AG09319 (cell line): ENCODE measurements at regions not wholly inside any gene's neighbourhood (a gene's known extent, or its start where the extent isn't known, plus 50 kb on each side); places are given as distances from the start of the nearest gene placed in this dataset.

ENCODE experiments used
- DNase-seq: peaks from one replicate; pipeline ENCODE4 v3.0.0-alpha.2; 2010; ENCODE audit warnings: low read depth; ENCODE audit errors: extremely low read depth
- TF ChIP-seq, protein P1 (sequence below): IDR thresholded peaks from 2 replicates; pipeline ENCODE4 v1.5.1; 2011; ENCODE audit warnings: low read depth, mild to moderate bottlenecking, inconsistent platforms, low read length, moderate library complexity

GRCh38 chrX:99078301-99078700, 1331.8 kb downstream of the PCDH19 start:
- DNase-seq, result no peak

GRCh38 chrX:99077099-99077498, 1333.0 kb downstream of the PCDH19 start:
- no peak for DNase-seq
- TF ChIP-seq, protein P1, sequence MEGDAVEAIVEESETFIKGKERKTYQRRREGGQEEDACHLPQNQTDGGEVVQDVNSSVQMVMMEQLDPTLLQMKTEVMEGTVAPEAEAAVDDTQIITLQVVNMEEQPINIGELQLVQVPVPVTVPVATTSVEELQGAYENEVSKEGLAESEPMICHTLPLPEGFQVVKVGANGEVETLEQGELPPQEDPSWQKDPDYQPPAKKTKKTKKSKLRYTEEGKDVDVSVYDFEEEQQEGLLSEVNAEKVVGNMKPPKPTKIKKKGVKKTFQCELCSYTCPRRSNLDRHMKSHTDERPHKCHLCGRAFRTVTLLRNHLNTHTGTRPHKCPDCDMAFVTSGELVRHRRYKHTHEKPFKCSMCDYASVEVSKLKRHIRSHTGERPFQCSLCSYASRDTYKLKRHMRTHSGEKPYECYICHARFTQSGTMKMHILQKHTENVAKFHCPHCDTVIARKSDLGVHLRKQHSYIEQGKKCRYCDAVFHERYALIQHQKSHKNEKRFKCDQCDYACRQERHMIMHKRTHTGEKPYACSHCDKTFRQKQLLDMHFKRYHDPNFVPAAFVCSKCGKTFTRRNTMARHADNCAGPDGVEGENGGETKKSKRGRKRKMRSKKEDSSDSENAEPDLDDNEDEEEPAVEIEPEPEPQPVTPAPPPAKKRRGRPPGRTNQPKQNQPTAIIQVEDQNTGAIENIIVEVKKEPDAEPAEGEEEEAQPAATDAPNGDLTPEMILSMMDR, result no peak

More at GRCh38 chrX:99078301-99078700, 1331.8 kb downstream of the PCDH19 start:
- TF ChIP-seq, protein P1, result no peak

GRCh38 chrX:99073551-99073950, 1336.5 kb downstream of the PCDH19 start:
- DNase-seq, result no peak

GRCh38 chrX:99051639-99052038, 1358.4 kb downstream of the PCDH19 start:
- DNase-seq, result no peak
- TF ChIP-seq, protein P1, result no peak

More at GRCh38 chrX:99073551-99073950, 1336.5 kb downstream of the PCDH19 start:
- TF ChIP-seq, protein P1, result no peak

DNA sequence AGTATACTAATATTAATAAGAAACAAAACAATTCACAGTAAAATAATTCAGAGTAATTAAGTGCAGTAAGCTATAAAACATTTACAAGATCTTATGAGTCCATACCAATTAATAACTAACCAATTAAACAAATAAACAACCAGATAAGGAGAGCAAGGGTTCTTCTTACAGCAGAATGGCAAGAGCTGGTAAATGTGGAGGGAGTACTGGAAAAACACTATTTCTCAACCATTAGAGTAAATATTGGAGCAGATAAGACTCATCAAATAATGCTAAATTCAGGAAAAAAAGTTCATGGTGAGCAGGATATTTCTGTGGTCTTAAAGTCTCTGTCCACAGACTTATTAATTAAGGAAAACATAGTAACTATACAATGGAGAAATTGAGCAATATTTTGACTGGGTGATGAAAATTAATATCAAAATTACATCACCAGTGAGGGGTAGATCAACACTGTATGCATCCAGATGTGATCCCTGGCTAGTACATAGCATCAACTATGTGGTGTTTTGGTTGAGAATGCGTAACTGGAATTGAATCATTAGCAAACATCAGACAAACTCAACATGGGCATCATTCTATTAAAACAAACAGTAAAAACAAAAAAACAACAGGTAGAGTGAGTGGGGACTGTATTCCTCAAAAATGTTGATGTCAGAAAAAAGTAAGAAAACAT, 1376.7 kb downstream of the PCDH19 start:
- TF ChIP-seq, protein P1, result no peak
- DNase-seq, result no peak

- TF ChIP-seq, protein P1, result no peak
- no peak for DNase-seq
These were observed 1399.1 kb downstream of the PCDH19 start for GRCh38 chrX:99010957-99011356.

GRCh38 chrX:99001286-99001685, 1408.8 kb downstream of the PCDH19 start:
- TF ChIP-seq, protein P1, result no peak
- DNase-seq, result no peak
